ENCODE measurements at regions not wholly inside any gene's neighbourhood (a gene's known extent, or its start where the extent isn't known, plus 50 kb on each side); places are given as distances from the start of the nearest gene placed in this dataset.

- no peak overlapping the region for H3K4me3 ChIP-seq (ENCODE audit: low read depth in 1 of 5, low read length in 5 of 5)
- H3K36me3 ChIP-seq (ENCODE audit: control insufficient read depth in 5 of 5, insufficient read depth in 5 of 5, low read length in 5 of 5): no peaks in the 10 kb centered on the region
- H3K4me1 ChIP-seq (ENCODE audit: control insufficient read depth in 5 of 5, insufficient read depth in 5 of 5, low read length in 5 of 5): no peaks in the 10 kb centered on the region
- H3K27ac ChIP-seq (ENCODE audit: low read depth, low read length): no peak overlapping the region
- no peaks in the 10 kb centered on the region for H3K9me3 ChIP-seq (ENCODE audit: control insufficient read depth in 5 of 5, low read length in 5 of 5)
- no peaks in the 10 kb centered on the region for H3K27me3 ChIP-seq (ENCODE audit: control insufficient read depth in 5 of 5, insufficient read depth in 4 of 5, low read length in 5 of 5)
- H3K9ac ChIP-seq (ENCODE audit: low read length in 5 of 5): no peak overlapping the region
These were observed 475.8 kb downstream of the PDGFC start for GRCh38 chr4:156495836-156496235.

- no peak overlapping the region for H3K27ac ChIP-seq (ENCODE audit: low read depth, low read length)
- no peak overlapping the region for H3K9ac ChIP-seq (ENCODE audit: low read length in 5 of 5)
- no peaks in the 10 kb centered on the region for H3K4me1 ChIP-seq (ENCODE audit: control insufficient read depth in 5 of 5, insufficient read depth in 5 of 5, low read length in 5 of 5)
- no peaks in the 10 kb centered on the region for H3K27me3 ChIP-seq (ENCODE audit: control insufficient read depth in 5 of 5, insufficient read depth in 4 of 5, low read length in 5 of 5)
- H3K36me3 ChIP-seq (ENCODE audit: control insufficient read depth in 5 of 5, insufficient read depth in 5 of 5, low read length in 5 of 5): no peaks in the 10 kb centered on the region
- H3K9me3 ChIP-seq (ENCODE audit: control insufficient read depth in 5 of 5, low read length in 5 of 5): no peaks in the 10 kb centered on the region
- no peak overlapping the region for H3K4me3 ChIP-seq (ENCODE audit: low read depth in 1 of 5, low read length in 5 of 5)
These were observed 476.5 kb downstream of the PDGFC start for GRCh38 chr4:156495091-156495490.

GRCh38 chr4:156493858-156494257 lies 477.7 kb downstream of the PDGFC start:
- Histone ChIP-seq H3K27me3 (ENCODE audit: control insufficient read depth in 5 of 5, insufficient read depth in 4 of 5, low read length in 5 of 5) (no peaks in the 10 kb centered on the region), H3K4me3 (ENCODE audit: low read depth in 1 of 5, low read length in 5 of 5) (no peak overlapping the region), H3K36me3 (ENCODE audit: control insufficient read depth in 5 of 5, insufficient read depth in 5 of 5, low read length in 5 of 5) (no peaks in the 10 kb centered on the region), H3K27ac (ENCODE audit: low read depth, low read length) (no peak overlapping the region), H3K9ac (ENCODE audit: low read length in 5 of 5) (no peak overlapping the region), H3K4me1 (ENCODE audit: control insufficient read depth in 5 of 5, insufficient read depth in 5 of 5, low read length in 5 of 5) (no peaks in the 10 kb centered on the region), H3K9me3 (ENCODE audit: control insufficient read depth in 5 of 5, low read length in 5 of 5) (no peaks in the 10 kb centered on the region)

- Histone ChIP-seq H3K9ac (ENCODE audit: low read length in 5 of 5) (no peak overlapping the region), H3K4me1 (ENCODE audit: control insufficient read depth in 5 of 5, insufficient read depth in 5 of 5, low read length in 5 of 5) (no peaks in the 10 kb centered on the region), H3K36me3 (ENCODE audit: control insufficient read depth in 5 of 5, insufficient read depth in 5 of 5, low read length in 5 of 5) (no peaks in the 10 kb centered on the region), H3K27ac (ENCODE audit: low read depth, low read length) (no peak overlapping the region), H3K4me3 (ENCODE audit: low read depth in 1 of 5, low read length in 5 of 5) (no peak overlapping the region), H3K9me3 (ENCODE audit: control insufficient read depth in 5 of 5, low read length in 5 of 5) (no peaks in the 10 kb centered on the region), H3K27me3 (ENCODE audit: control insufficient read depth in 5 of 5, insufficient read depth in 4 of 5, low read length in 5 of 5) (no peaks in the 10 kb centered on the region)
These were observed 484.5 kb downstream of the PDGFC start for GRCh38 chr4:156487107-156487506.

GRCh38 chr4:156481845-156482244 lies 489.8 kb downstream of the PDGFC start:
- no peak overlapping the region for H3K27ac ChIP-seq (ENCODE audit: low read depth, low read length)
- H3K4me3 ChIP-seq (ENCODE audit: low read depth in 1 of 5, low read length in 5 of 5): no peak overlapping the region
- no peaks in the 10 kb centered on the region for H3K36me3 ChIP-seq (ENCODE audit: control insufficient read depth in 5 of 5, insufficient read depth in 5 of 5, low read length in 5 of 5)
- H3K27me3 ChIP-seq (ENCODE audit: control insufficient read depth in 5 of 5, insufficient read depth in 4 of 5, low read length in 5 of 5): no peaks in the 10 kb centered on the region
- H3K9ac ChIP-seq (ENCODE audit: low read length in 5 of 5): no peak overlapping the region
- H3K9me3 ChIP-seq (ENCODE audit: control insufficient read depth in 5 of 5, low read length in 5 of 5): no peaks in the 10 kb centered on the region
- no peaks in the 10 kb centered on the region for H3K4me1 ChIP-seq (ENCODE audit: control insufficient read depth in 5 of 5, insufficient read depth in 5 of 5, low read length in 5 of 5)

GRCh38 chr4:156477636-156478035 lies 494.0 kb downstream of the PDGFC start:
- Histone ChIP-seq H3K27ac (ENCODE audit: low read depth, low read length) (no peak overlapping the region), H3K4me3 (ENCODE audit: low read depth in 1 of 5, low read length in 5 of 5) (no peak overlapping the region), H3K4me1 (ENCODE audit: control insufficient read depth in 5 of 5, insufficient read depth in 5 of 5, low read length in 5 of 5) (no peaks in the 10 kb centered on the region), H3K9me3 (ENCODE audit: control insufficient read depth in 5 of 5, low read length in 5 of 5) (no peaks in the 10 kb centered on the region), H3K27me3 (ENCODE audit: control insufficient read depth in 5 of 5, insufficient read depth in 4 of 5, low read length in 5 of 5) (no peaks in the 10 kb centered on the region), H3K9ac (ENCODE audit: low read length in 5 of 5) (no peak overlapping the region), H3K36me3 (ENCODE audit: control insufficient read depth in 5 of 5, insufficient read depth in 5 of 5, low read length in 5 of 5) (no peaks in the 10 kb centered on the region)

- no peaks in the 10 kb centered on the region for H3K9me3 ChIP-seq (ENCODE audit: control insufficient read depth in 5 of 5, low read length in 5 of 5)
- H3K4me1 ChIP-seq (ENCODE audit: control insufficient read depth in 5 of 5, insufficient read depth in 5 of 5, low read length in 5 of 5): no peaks in the 10 kb centered on the region
- no peaks in the 10 kb centered on the region for H3K36me3 ChIP-seq (ENCODE audit: control insufficient read depth in 5 of 5, insufficient read depth in 5 of 5, low read length in 5 of 5)
- H3K27ac ChIP-seq (ENCODE audit: low read depth, low read length): no peak overlapping the region
- H3K9ac ChIP-seq (ENCODE audit: low read length in 5 of 5): peak overlapping the region in 1 of 5 donors; percentile 39
- H3K27me3 ChIP-seq (ENCODE audit: control insufficient read depth in 5 of 5, insufficient read depth in 4 of 5, low read length in 5 of 5): no peaks in the 10 kb centered on the region
- no peak overlapping the region for H3K4me3 ChIP-seq (ENCODE audit: low read depth in 1 of 5, low read length in 5 of 5)
These were observed 495.2 kb downstream of the PDGFC start for GRCh38 chr4:156476359-156476758.

GRCh38 chr4:156475322-156475721 lies 496.3 kb downstream of the PDGFC start:
- H3K4me3 ChIP-seq (ENCODE audit: low read depth in 1 of 5, low read length in 5 of 5): no peak overlapping the region
- no peaks in the 10 kb centered on the region for H3K27me3 ChIP-seq (ENCODE audit: control insufficient read depth in 5 of 5, insufficient read depth in 4 of 5, low read length in 5 of 5)
- H3K9ac ChIP-seq (ENCODE audit: low read length in 5 of 5): no peak overlapping the region
- H3K9me3 ChIP-seq (ENCODE audit: control insufficient read depth in 5 of 5, low read length in 5 of 5): no peaks in the 10 kb centered on the region
- no peaks in the 10 kb centered on the region for H3K4me1 ChIP-seq (ENCODE audit: control insufficient read depth in 5 of 5, insufficient read depth in 5 of 5, low read length in 5 of 5)
- no peak overlapping the region for H3K27ac ChIP-seq (ENCODE audit: low read depth, low read length)
- no peaks in the 10 kb centered on the region for H3K36me3 ChIP-seq (ENCODE audit: control insufficient read depth in 5 of 5, insufficient read depth in 5 of 5, low read length in 5 of 5)

- Histone ChIP-seq H3K27ac (ENCODE audit: low read depth, low read length) (no peak overlapping the region), H3K4me3 (ENCODE audit: low read depth in 1 of 5, low read length in 5 of 5) (no peak overlapping the region)
These were observed 498.4 kb downstream of the PDGFC start for GRCh38 chr4:156473151-156473550.

GRCh38 chr4:156472624-156473023 lies 499.0 kb downstream of the PDGFC start:
- Histone ChIP-seq H3K9ac (ENCODE audit: low read length in 5 of 5) (no peak overlapping the region), H3K27ac (ENCODE audit: low read depth, low read length) (no peak overlapping the region), H3K9me3 (ENCODE audit: control insufficient read depth in 5 of 5, low read length in 5 of 5) (no peaks in the 10 kb centered on the region), H3K4me1 (ENCODE audit: control insufficient read depth in 5 of 5, insufficient read depth in 5 of 5, low read length in 5 of 5) (no peaks in the 10 kb centered on the region), H3K4me3 (ENCODE audit: low read depth in 1 of 5, low read length in 5 of 5) (no peak overlapping the region), H3K36me3 (ENCODE audit: control insufficient read depth in 5 of 5, insufficient read depth in 5 of 5, low read length in 5 of 5) (no peaks in the 10 kb centered on the region), H3K27me3 (ENCODE audit: control insufficient read depth in 5 of 5, insufficient read depth in 4 of 5, low read length in 5 of 5) (no peaks in the 10 kb centered on the region)

More at GRCh38 chr4:156473151-156473550, 498.4 kb downstream of the PDGFC start:
- Histone ChIP-seq H3K4me1 (ENCODE audit: control insufficient read depth in 5 of 5, insufficient read depth in 5 of 5, low read length in 5 of 5) (no peaks in the 10 kb centered on the region), H3K27me3 (ENCODE audit: control insufficient read depth in 5 of 5, insufficient read depth in 4 of 5, low read length in 5 of 5) (no peaks in the 10 kb centered on the region), H3K9me3 (ENCODE audit: control insufficient read depth in 5 of 5, low read length in 5 of 5) (no peaks in the 10 kb centered on the region), H3K36me3 (ENCODE audit: control insufficient read depth in 5 of 5, insufficient read depth in 5 of 5, low read length in 5 of 5) (no peaks in the 10 kb centered on the region), H3K9ac (ENCODE audit: low read length in 5 of 5) (no peak overlapping the region)

- H3K27me3 ChIP-seq (ENCODE audit: control insufficient read depth in 5 of 5, insufficient read depth in 4 of 5, low read length in 5 of 5): no peaks in the 10 kb centered on the region
- H3K27ac ChIP-seq (ENCODE audit: low read depth, low read length): no peak overlapping the region
- H3K4me1 ChIP-seq (ENCODE audit: control insufficient read depth in 5 of 5, insufficient read depth in 5 of 5, low read length in 5 of 5): no peaks in the 10 kb centered on the region
- H3K36me3 ChIP-seq (ENCODE audit: control insufficient read depth in 5 of 5, insufficient read depth in 5 of 5, low read length in 5 of 5): no peaks in the 10 kb centered on the region
- no peak overlapping the region for H3K9ac ChIP-seq (ENCODE audit: low read length in 5 of 5)
- H3K9me3 ChIP-seq (ENCODE audit: control insufficient read depth in 5 of 5, low read length in 5 of 5): no peaks in the 10 kb centered on the region
- H3K4me3 ChIP-seq (ENCODE audit: low read depth in 1 of 5, low read length in 5 of 5): no peak overlapping the region
These were observed 505.9 kb upstream of the CTSO start for GRCh38 chr4:156459584-156459983.
